Astrocyte of the spinal cord (primary cell): ENCODE measurements at regions not wholly inside any gene's neighbourhood (a gene's known extent, or its start where the extent isn't known, plus 50 kb on each side); places are given as distances from the start of the nearest gene placed in this dataset.

Source experiments
- DNase-seq: peaks from one replicate; pipeline ENCODE4 v3.0.0; 2011; ENCODE audit warnings: low read depth, low spot score
- H3K4me3 ChIP-seq: 2 replicates; pipeline ENCODE4 v1.5.1; 2011; ENCODE audit warnings: low read depth, mild to moderate bottlenecking, low read length, moderate library complexity
- CTCF ChIP-seq: IDR thresholded peaks from 2 replicates; pipeline ENCODE4 v1.5.1; 2012; ENCODE audit warnings: low read depth, mild to moderate bottlenecking, low read length, inconsistent platforms
- in situ Hi-C: cut with HindIII; loops from 2 replicates; pipeline ENCODE4 v1.10.0; 2017; ENCODE audit warnings: low sequenced_read_pairs

GRCh38 chr14:104425171-104425681 lies 154.3 kb upstream of the C14orf180 start:
- in situ Hi-C loops: no loop called here
- no peak overlapping the region for H3K4me3 ChIP-seq
- no peak for TF ChIP-seq CTCF
- no peak for DNase-seq

- H3K4me3 ChIP-seq: no peak overlapping the region
- TF ChIP-seq CTCF: no peak
- DNase-seq: no peak
- in situ Hi-C loops: no loop called here
Measured at GRCh38 chr14:104425763-104426646, 153.6 kb upstream of the C14orf180 start.

GRCh38 chr14:104427131-104427851 lies 152.3 kb upstream of the C14orf180 start:
- no peak for DNase-seq
- no peak overlapping the region for H3K4me3 ChIP-seq
- no peak for TF ChIP-seq CTCF
- in situ Hi-C loops: no loop called here

- in situ Hi-C loops: no loop called here
- no peak for TF ChIP-seq CTCF
- no peak for DNase-seq
- H3K4me3 ChIP-seq: no peak overlapping the region
Measured at GRCh38 chr14:104428333-104428851, 151.2 kb upstream of the C14orf180 start.

GRCh38 chr14:104428860-104429259 lies 150.7 kb upstream of the C14orf180 start:
- no peak for TF ChIP-seq CTCF
- DNase-seq: no peak
- in situ Hi-C loops: no loop called here
- H3K4me3 ChIP-seq: no peak overlapping the region

GRCh38 chr14:104429291-104429861 lies 150.2 kb upstream of the C14orf180 start:
- in situ Hi-C loops: no loop called here
- no peak for DNase-seq
- no peak overlapping the region for H3K4me3 ChIP-seq
- no peak for TF ChIP-seq CTCF
